ENCODE measurements at regions not wholly inside any gene's neighbourhood (a gene's known extent, or its start where the extent isn't known, plus 50 kb on each side); places are given as distances from the start of the nearest gene placed in this dataset.

DNA sequence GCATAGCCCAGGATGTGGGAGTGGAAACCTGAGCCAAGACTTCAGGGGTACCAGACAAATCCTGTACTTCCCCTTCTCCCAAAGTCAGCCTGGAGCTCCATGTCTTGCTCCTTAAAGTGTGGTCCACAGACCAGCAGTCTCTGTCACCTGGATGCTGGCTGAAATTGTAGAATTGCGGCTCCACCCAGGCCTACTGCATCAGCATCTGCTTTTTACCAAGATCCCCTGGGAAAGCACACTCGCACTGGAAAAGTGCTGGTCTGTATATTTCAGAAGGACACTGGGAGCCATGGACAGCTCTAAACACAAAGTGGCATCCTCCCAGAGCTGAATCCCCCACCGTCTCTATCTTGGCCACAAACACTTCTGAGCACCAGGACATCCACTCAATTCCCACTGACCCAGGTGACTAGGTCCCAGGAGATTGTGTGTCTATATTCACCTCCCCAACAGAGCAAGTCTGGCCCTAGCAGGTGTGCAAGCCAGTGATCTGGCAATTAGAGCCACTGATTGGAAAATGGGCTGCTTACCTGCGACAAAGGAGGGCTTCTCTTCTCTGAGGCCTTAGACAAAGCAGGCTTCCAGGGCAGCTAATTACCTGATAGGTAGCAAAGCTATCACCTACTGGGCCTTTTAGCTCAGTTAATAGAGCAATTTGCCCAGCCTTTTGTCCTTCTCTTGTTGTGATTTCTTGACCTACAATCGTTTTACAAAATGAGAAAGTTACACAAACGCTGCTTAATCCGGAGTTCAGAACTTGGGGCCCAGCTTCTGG, 443.3 kb downstream of the MN1 start:
- TF ChIP-seq, protein P1, sequence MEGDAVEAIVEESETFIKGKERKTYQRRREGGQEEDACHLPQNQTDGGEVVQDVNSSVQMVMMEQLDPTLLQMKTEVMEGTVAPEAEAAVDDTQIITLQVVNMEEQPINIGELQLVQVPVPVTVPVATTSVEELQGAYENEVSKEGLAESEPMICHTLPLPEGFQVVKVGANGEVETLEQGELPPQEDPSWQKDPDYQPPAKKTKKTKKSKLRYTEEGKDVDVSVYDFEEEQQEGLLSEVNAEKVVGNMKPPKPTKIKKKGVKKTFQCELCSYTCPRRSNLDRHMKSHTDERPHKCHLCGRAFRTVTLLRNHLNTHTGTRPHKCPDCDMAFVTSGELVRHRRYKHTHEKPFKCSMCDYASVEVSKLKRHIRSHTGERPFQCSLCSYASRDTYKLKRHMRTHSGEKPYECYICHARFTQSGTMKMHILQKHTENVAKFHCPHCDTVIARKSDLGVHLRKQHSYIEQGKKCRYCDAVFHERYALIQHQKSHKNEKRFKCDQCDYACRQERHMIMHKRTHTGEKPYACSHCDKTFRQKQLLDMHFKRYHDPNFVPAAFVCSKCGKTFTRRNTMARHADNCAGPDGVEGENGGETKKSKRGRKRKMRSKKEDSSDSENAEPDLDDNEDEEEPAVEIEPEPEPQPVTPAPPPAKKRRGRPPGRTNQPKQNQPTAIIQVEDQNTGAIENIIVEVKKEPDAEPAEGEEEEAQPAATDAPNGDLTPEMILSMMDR (IDR thresholded peaks at IDR 0.05; ENCODE audit: insufficient read depth, low read length, poor library complexity, severe bottlenecking), result no peak
- H3K27me3 ChIP-seq (replicated peaks; ENCODE audit: control insufficient read depth, insufficient read depth, low read length), result no peaks in the 10 kb centered on the region
- H3K4me3 ChIP-seq (replicated peaks; ENCODE audit: low read depth, low read length), result no peak overlapping the region
- no peak for DNase-seq (ENCODE audit: extremely low read depth, insufficient read length)
- H3K36me3 ChIP-seq (ENCODE audit: control insufficient read depth, insufficient read depth, low read length), result no peaks in the 10 kb centered on the region

DNA sequence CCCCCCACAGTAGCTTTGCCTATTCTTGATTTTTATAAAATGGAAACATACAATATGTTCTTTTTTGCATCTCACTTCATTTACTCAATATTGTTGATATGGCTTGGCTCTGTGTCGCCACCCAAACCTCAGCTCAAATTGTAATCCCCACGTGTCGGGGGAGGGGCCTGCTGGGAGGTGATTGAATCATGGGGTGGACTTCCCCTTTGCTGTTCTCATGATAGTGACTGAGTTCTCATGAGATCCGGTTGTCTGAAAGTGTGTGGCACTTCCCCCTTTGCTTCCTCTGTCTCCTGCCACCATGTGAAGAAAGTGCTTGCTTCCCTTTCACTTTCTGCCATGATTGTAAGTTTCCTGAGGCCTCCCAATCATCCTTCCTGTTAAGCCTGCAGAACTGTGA, 431.3 kb downstream of the MN1 start:
- Histone ChIP-seq H3K4me3 (replicated peaks; ENCODE audit: low read depth, low read length) (no peak overlapping the region), H3K27me3 (replicated peaks; ENCODE audit: control insufficient read depth, insufficient read depth, low read length) (no peaks in the 10 kb centered on the region), H3K36me3 (ENCODE audit: control insufficient read depth, insufficient read depth, low read length) (no peaks in the 10 kb centered on the region)
- TF ChIP-seq, protein P1 (IDR thresholded peaks at IDR 0.05; ENCODE audit: insufficient read depth, low read length, poor library complexity, severe bottlenecking), result no peak
- no peak for DNase-seq (ENCODE audit: extremely low read depth, insufficient read length)

DNA sequence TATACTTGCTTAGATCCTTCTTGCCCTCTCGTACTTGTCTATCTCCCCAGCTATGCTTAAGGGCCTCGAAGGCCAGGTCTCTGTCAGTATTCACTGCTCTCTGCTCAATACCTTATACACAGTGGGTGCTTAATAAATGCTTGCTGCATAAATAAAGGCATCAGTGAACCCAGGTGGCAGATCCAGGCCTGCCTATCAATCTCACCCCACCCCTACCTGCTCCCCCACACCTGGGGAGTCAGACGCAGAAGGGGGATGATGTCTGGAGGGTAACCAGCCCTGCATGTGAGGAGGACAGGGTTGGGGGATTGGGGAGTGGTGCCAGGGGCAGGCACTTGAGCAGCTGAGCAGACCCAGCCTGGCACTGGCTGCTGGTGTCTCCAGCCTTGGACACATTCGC, 430.6 kb downstream of the MN1 start:
- TF ChIP-seq, protein P1 (IDR thresholded peaks at IDR 0.05; ENCODE audit: insufficient read depth, low read length, poor library complexity, severe bottlenecking), result no peak
- Histone ChIP-seq H3K4me3 (replicated peaks; ENCODE audit: low read depth, low read length) (no peak overlapping the region), H3K36me3 (ENCODE audit: control insufficient read depth, insufficient read depth, low read length) (no peaks in the 10 kb centered on the region), H3K27me3 (replicated peaks; ENCODE audit: control insufficient read depth, insufficient read depth, low read length) (no peaks in the 10 kb centered on the region)
- no peak for DNase-seq (ENCODE audit: extremely low read depth, insufficient read length)

DNA sequence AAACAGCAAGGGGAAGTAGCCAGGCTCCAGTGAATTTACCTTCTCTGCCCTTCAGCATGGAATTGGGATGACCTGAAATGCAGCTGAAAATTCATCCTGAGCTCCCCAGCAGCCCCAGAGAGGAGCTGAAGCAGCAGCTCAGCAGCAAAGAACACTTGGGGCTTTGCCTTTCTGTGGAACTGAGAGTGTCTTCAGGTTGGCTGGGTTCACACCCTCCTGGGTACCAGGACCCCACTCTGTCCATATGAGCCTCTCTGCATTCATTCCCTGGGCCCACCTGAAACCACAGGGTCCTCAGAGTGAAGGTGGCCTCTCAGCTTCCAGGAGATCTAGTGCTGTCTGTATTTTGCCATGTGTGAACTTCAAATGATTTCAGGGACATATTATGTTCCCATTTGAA, 429.2 kb downstream of the MN1 start:
- Histone ChIP-seq H3K4me3 (replicated peaks; ENCODE audit: low read depth, low read length) (no peak overlapping the region), H3K27me3 (replicated peaks; ENCODE audit: control insufficient read depth, insufficient read depth, low read length) (no peaks in the 10 kb centered on the region), H3K36me3 (ENCODE audit: control insufficient read depth, insufficient read depth, low read length) (no peaks in the 10 kb centered on the region)
- TF ChIP-seq, protein P1 (IDR thresholded peaks at IDR 0.05; ENCODE audit: insufficient read depth, low read length, poor library complexity, severe bottlenecking), result no peak
- no peak for DNase-seq (ENCODE audit: extremely low read depth, insufficient read length)

DNA sequence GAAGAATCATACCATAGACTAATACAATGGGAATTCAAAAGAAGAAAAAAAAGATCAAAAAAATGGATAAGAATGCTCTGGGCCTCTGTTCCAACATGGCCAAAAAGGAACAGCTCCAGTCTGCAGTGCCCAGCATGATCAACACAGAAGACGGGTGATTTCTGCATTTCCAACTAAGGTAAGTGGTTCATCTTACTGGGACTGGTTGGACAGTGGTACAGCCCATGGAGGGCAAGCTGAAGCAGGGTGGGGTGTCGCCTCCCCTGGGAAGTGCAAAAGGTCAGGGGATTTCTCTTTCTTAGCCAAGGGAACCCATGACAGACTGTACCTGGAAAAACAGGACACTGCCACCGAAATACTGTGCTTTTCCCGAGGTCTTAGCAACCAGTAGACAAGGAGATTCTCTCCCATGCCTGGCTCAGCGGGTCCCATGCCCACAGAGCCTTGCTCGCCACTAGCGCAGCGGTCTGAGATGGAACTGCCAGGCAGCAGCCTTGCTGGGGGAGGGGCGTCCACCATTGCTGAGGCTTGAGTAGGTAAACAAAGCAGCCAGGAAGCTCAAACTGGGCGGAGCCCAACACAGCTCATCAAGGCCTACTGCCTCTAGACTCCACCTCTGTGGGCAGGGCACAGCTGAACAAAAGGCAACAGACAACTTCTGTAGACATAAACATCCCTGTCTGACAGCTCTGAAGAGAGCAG, 428.4 kb downstream of the MN1 start:
- no peaks in the 10 kb centered on the region for H3K36me3 ChIP-seq (ENCODE audit: control insufficient read depth, insufficient read depth, low read length)
- H3K4me3 ChIP-seq (replicated peaks; ENCODE audit: low read depth, low read length), result no peak overlapping the region

More for the DNA sequence above, 428.4 kb downstream of the MN1 start:
- H3K27me3 ChIP-seq (replicated peaks; ENCODE audit: control insufficient read depth, insufficient read depth, low read length), result no peaks in the 10 kb centered on the region
- TF ChIP-seq, protein P1 (IDR thresholded peaks at IDR 0.05; ENCODE audit: insufficient read depth, low read length, poor library complexity, severe bottlenecking), result no peak
- no peak for DNase-seq (ENCODE audit: extremely low read depth, insufficient read length)

All from GM06990 (cell line).